A673 (cell line): ENCODE measurements at regions not wholly inside any gene's neighbourhood (a gene's known extent, or its start where the extent isn't known, plus 50 kb on each side); places are given as distances from the start of the nearest gene placed in this dataset.

Experiments
- BruUV-seq: library from RNA; stranded (reverse); fragments of 400-500 nt; replicated peaks from 2 replicates; lab custom pipeline; 2021; lab: Mats Ljungman, UMichigan
- CTCF ChIA-PET: fragments of 300-600 bp; sonication (Branson Sonifier 250); formaldehyde crosslinking; loops from one replicate; lab custom pipeline; 2022; ENCODE audit warnings: antibody characterized with exemption; lab: Charles Lee
- POLR2A ChIA-PET: fragments of 300-600 bp; sonication (Branson Sonifier 250); formaldehyde crosslinking; loops from one replicate; lab custom pipeline; 2022; ENCODE audit warnings: antibody characterized with exemption; ENCODE audit not compliant: low non-redundant PET; lab: Charles Lee
- DNase-seq: peaks from one replicate; pipeline ENCODE4 v3.0.0-alpha.2; 2015; ENCODE audit warnings: low spot score
- H3K27ac ChIP-seq: fragments of 200-600 bp; sonication (generic); 2 replicates; pipeline ENCODE4 v1.5.1; 2016; ENCODE audit warnings: mixed run types, low read depth, mild to moderate bottlenecking, mixed read lengths, antibody characterized with exemption, low read length; ENCODE audit not compliant: poor library complexity, severe bottlenecking
- H3K27me3 ChIP-seq: fragments of 200-600 bp; sonication (generic); replicated peaks from 2 replicates; pipeline ENCODE4 v1.6.1; 2017; ENCODE audit warnings: mixed run types, low read depth, mild to moderate bottlenecking, mixed read lengths, antibody characterized with exemption, low read length; ENCODE audit not compliant: insufficient read depth, poor library complexity
- H3K36me3 ChIP-seq: fragments of 200-600 bp; sonication (generic); 2 replicates; pipeline ENCODE4 v1.6.1; 2016; ENCODE audit warnings: mixed run types, mild to moderate bottlenecking, mixed read lengths, antibody characterized with exemption, low read length; ENCODE audit not compliant: insufficient read depth, poor library complexity, severe bottlenecking
- H3K4me1 ChIP-seq: fragments of 200-600 bp; sonication (generic); 2 replicates; pipeline ENCODE4 v1.6.1; 2017; ENCODE audit warnings: mixed run types, mild to moderate bottlenecking, mixed read lengths, antibody characterized with exemption, low read length; ENCODE audit not compliant: insufficient read depth, poor library complexity, severe bottlenecking
- H3K4me3 ChIP-seq: fragments of 200-600 bp; sonication (generic); 2 replicates; pipeline ENCODE4 v1.5.1; 2016; ENCODE audit warnings: low read depth, mixed run types, mild to moderate bottlenecking, mixed read lengths, low read length; ENCODE audit not compliant: poor library complexity, severe bottlenecking
- H3K9me3 ChIP-seq: fragments of 200-600 bp; sonication (generic); 2 replicates; pipeline ENCODE4 v1.6.1; 2016; ENCODE audit warnings: mixed run types, low read depth, mild to moderate bottlenecking, mixed read lengths, antibody characterized with exemption, low read length; ENCODE audit not compliant: poor library complexity, severe bottlenecking
- CTCF ChIP-seq: fragments of 300-800, 200-600 bp; sonication (generic); conservative IDR thresholded peaks from 2 replicates; pipeline ENCODE4 v1.5.1; 2017; ENCODE audit warnings: low read depth, mild to moderate bottlenecking, antibody characterized with exemption, low read length, moderate library complexity, mixed read lengths
- EZH2 ChIP-seq: fragments of 200-600 bp; sonication (generic); IDR thresholded peaks from 2 replicates; pipeline ENCODE4 v1.6.1; 2017; ENCODE audit warnings: borderline replicate concordance, low read depth, mild to moderate bottlenecking, mixed read lengths, antibody characterized with exemption, low read length; ENCODE audit not compliant: poor library complexity, severe bottlenecking
- intact Hi-C: fragments of 100-400 bp; cut with micrococcal nuclease; formaldehyde crosslinking; loops from one replicate; pipeline ENCODE4 v1.10.0; 2022; ENCODE audit not compliant: unreplicated experiment

- H3K27me3 ChIP-seq: no peaks in the 10 kb centered on the region
- intact Hi-C loops: no loop called here
- TF ChIP-seq CTCF (no peak), EZH2 (no peak)
- no peak for DNase-seq
- CTCF ChIA-PET: no interaction called here
- H3K9me3 ChIP-seq: peaks cover 13% of the 10 kb centered on the region
- POLR2A ChIA-PET: no interaction called here
- H3K27ac ChIP-seq: no peak overlapping the region
- BruUV-seq: no TSS peak
- H3K4me3 ChIP-seq: no peak overlapping the region
- H3K4me1 ChIP-seq: no peaks in the 10 kb centered on the region
- no peaks in the 10 kb centered on the region for H3K36me3 ChIP-seq
These were observed 782.9 kb downstream of the SLC4A3 start for GRCh38 chr2:220410296-220410695.

- POLR2A ChIA-PET: interaction anchor here (0.6 to 0.7 kb wide), 2 partner anchors 20 to 385 kb away, joined by 3 read pairs; no protein-coding TSS in a partner anchor
- Histone ChIP-seq H3K9me3 (no peaks in the 10 kb centered on the region), H3K4me1 (peaks cover 47% of the 10 kb centered on the region), H3K36me3 (no peaks in the 10 kb centered on the region), H3K27ac (peak overlapping the region; percentile 2), H3K27me3 (no peaks in the 10 kb centered on the region), H3K4me3 (no peak overlapping the region)
- TF ChIP-seq EZH2 (no peak), CTCF (no peak)
- DNase-seq: peak; percentile 80
- BruUV-seq: no TSS peak
- intact Hi-C loops: no loop called here
- CTCF ChIA-PET: no interaction called here
These were observed 790.1 kb downstream of the SLC4A3 start for GRCh38 chr2:220417503-220417902.

- Histone ChIP-seq H3K27ac (peak overlapping the region; percentile 22), H3K4me3 (no peak overlapping the region), H3K9me3 (no peaks in the 10 kb centered on the region), H3K4me1 (peaks cover 53% of the 10 kb centered on the region), H3K27me3 (no peaks in the 10 kb centered on the region), H3K36me3 (no peaks in the 10 kb centered on the region)
- BruUV-seq: no TSS peak
- TF ChIP-seq CTCF: no peak
- TF ChIP-seq EZH2: no peak
- ChIA-PET CTCF (no interaction called here), POLR2A (no interaction called here)
- DNase-seq: no peak
- intact Hi-C loops: no loop called here
These were observed 792.2 kb downstream of the SLC4A3 start for GRCh38 chr2:220419647-220420046.
